Transverse colon (tissue), 4 donors: ENCODE measurements at regions not wholly inside any gene's neighbourhood (a gene's known extent, or its start where the extent isn't known, plus 50 kb on each side); places are given as distances from the start of the nearest gene placed in this dataset.

ENCODE experiments used
- DNase-seq: peaks from one replicate; pipeline ENCODE4 v3.0.0-alpha.2; 2019
- H3K27ac ChIP-seq, 4 donors: fragments of 200-600 bp; sonication (generic); 2 replicates each; pipeline ENCODE4 v1.5.1; 2016 to 2018; ENCODE audit warnings: inconsistent platforms in 4 of 4
- H3K27me3 ChIP-seq: fragments of 200-600 bp; sonication (generic); 2 replicates; pipeline ENCODE4 v1.5.1; 2017; ENCODE audit warnings: inconsistent platforms
- H3K36me3 ChIP-seq, 4 donors: fragments of 200-600 bp; sonication (generic); 2 replicates each; pipeline ENCODE4 v1.5.1; 2017 to 2019; ENCODE audit warnings: inconsistent platforms in 4 of 4
- H3K4me1 ChIP-seq, 4 donors: fragments of 200-600 bp; sonication (generic); 2 replicates each; pipeline ENCODE4 v1.5.1; 2017 to 2020; ENCODE audit warnings: inconsistent platforms in 4 of 4
- H3K4me3 ChIP-seq, 4 donors: fragments of 200-600 bp; sonication (generic); 1 replicate in 1 of 4; 2 replicates in 3 of 4; pipeline versions ENCODE4 v1.5.1 to v1.6.1; 2017 to 2019; ENCODE audit warnings: inconsistent platforms in 4 of 4
- H3K9me3 ChIP-seq, 2 donors: fragments of 200-600 bp; sonication (generic); 2 replicates each; pipeline ENCODE4 v1.5.1; 2017 to 2019; ENCODE audit warnings: inconsistent platforms in 2 of 2
- CTCF ChIP-seq, 5 experiments: fragments of 200-600 bp in 3 of 5; fragments of 450-650 bp in 2 of 5; sonication (generic) in 3 of 5; IDR thresholded peaks; 1 replicate in 2 of 5; 2 replicates in 3 of 5; pipeline ENCODE4 v1.5.1; 2016 to 2017; ENCODE audit warnings: antibody characterized with exemption in 5 of 5, inconsistent platforms in 3 of 5, mild to moderate bottlenecking in 2 of 5, moderate library complexity in 1 of 5
- EP300 ChIP-seq: sonication (generic); formaldehyde crosslinking; IDR thresholded peaks from one replicate; pipeline ENCODE4 v1.6.1; 2017; ENCODE audit warnings: antibody characterized with exemption, low read depth
- POLR2A ChIP-seq: fragments of 450-650 bp; IDR thresholded peaks from one replicate; pipeline ENCODE4 v1.6.1; 2016; ENCODE audit warnings: antibody characterized with exemption, mild to moderate bottlenecking, moderate library complexity
- POLR2AphosphoS5 ChIP-seq, 3 donors: sonication (generic); formaldehyde crosslinking; IDR thresholded peaks; one replicate each; pipeline ENCODE4 v1.6.1; 2016; ENCODE audit warnings: antibody characterized with exemption in 3 of 3
- WGBS, 2 donors: methylation state at CpG; one replicate each; pipeline ENCODE4 v1.1.5; 2018; ENCODE audit warnings: low coverage in 1 of 2; 5-methylcytosine and 5-hydroxymethylcytosine counted together
- in situ Hi-C, 4 donors: fragments of 200-750 bp; cut with MboI; loops; one replicate each; pipeline versions ENCODE4 v1.15.0 to v1.15.1; 2017; ENCODE audit warnings: low sequenced_read_pairs in 3 of 4, low pct_ligation_motif_present in 1 of 4, low pct_unique_long_range_greater_than_20kb in 1 of 4
- intact Hi-C: fragments of 100-400 bp; cut with DNase I; formaldehyde crosslinking; loops from one replicate; pipeline ENCODE4 v1.15.1; 2023; ENCODE audit warnings: low total_unique reads

GRCh38 chr4:108280072-108280471, 111.3 kb upstream of the LEF1 start:
- Histone ChIP-seq H3K4me1 (no peaks in the 10 kb centered on the region), H3K9me3 (no peaks in the 10 kb centered on the region), H3K36me3 (no peaks in the 10 kb centered on the region), H3K27me3 (no peaks in the 10 kb centered on the region), H3K27ac (no peak overlapping the region), H3K4me3 (no peak overlapping the region)
- intact Hi-C loops (no loop called here), in situ Hi-C loops (no loop called here)
- no peak for TF ChIP-seq POLR2AphosphoS5 (IDR thresholded peaks at IDR 0.05)
- TF ChIP-seq EP300: no peak
- no peak for TF ChIP-seq POLR2A
- TF ChIP-seq CTCF (IDR thresholded peaks at IDR 0.05): no peak
- no peak for DNase-seq

GRCh38 chr4:108276690-108277089, 108.0 kb upstream of the LEF1 start:
- no peak for DNase-seq
- in situ Hi-C loops (no loop called here), intact Hi-C loops (no loop called here)
- Histone ChIP-seq H3K4me1 (no peaks in the 10 kb centered on the region), H3K9me3 (no peaks in the 10 kb centered on the region), H3K4me3 (no peak overlapping the region), H3K36me3 (no peaks in the 10 kb centered on the region), H3K27ac (no peak overlapping the region), H3K27me3 (no peaks in the 10 kb centered on the region)
- 70% methylated on average over 3 of the region's 3 CpGs for WGBS, 2 donors
- TF ChIP-seq POLR2AphosphoS5 (IDR thresholded peaks at IDR 0.05): no peak
- TF ChIP-seq POLR2A: no peak
- no peak for TF ChIP-seq EP300

GRCh38 chr4:108272986-108273385, 104.3 kb upstream of the LEF1 start:
- Histone ChIP-seq H3K4me3 (no peak overlapping the region), H3K27ac (no peak overlapping the region), H3K9me3 (no peaks in the 10 kb centered on the region), H3K4me1 (no peaks in the 10 kb centered on the region), H3K36me3 (no peaks in the 10 kb centered on the region), H3K27me3 (no peaks in the 10 kb centered on the region)
- TF ChIP-seq POLR2A (no peak), POLR2AphosphoS5 (IDR thresholded peaks at IDR 0.05) (no peak), EP300 (no peak), CTCF (IDR thresholded peaks at IDR 0.05) (no peak)
- intact Hi-C loops: loop anchor here (5.0 kb wide), 1 partner anchor 424 kb away; no protein-coding TSS in a partner anchor
- DNase-seq: no peak
- in situ Hi-C loops: no loop called here

GRCh38 chr4:108272561-108272960, 103.8 kb upstream of the LEF1 start:
- no peaks in the 10 kb centered on the region for H3K9me3 ChIP-seq
- no peak for TF ChIP-seq CTCF (IDR thresholded peaks at IDR 0.05)
- no peak for TF ChIP-seq EP300
- H3K27me3 ChIP-seq: no peaks in the 10 kb centered on the region
- no peaks in the 10 kb centered on the region for H3K36me3 ChIP-seq
- H3K4me3 ChIP-seq: no peak overlapping the region
- DNase-seq: no peak
- WGBS, 2 donors: 33 to 77% methylated on average over 1 to 2 of the region's 2 CpGs
- in situ Hi-C loops: no loop called here
- intact Hi-C loops: loop anchor here (5.0 kb wide), 1 partner anchor 425 kb away; no protein-coding TSS in a partner anchor
- no peaks in the 10 kb centered on the region for H3K4me1 ChIP-seq
- no peak overlapping the region for H3K27ac ChIP-seq

- intact Hi-C loops (loop anchor here (5.0 kb wide), 1 partner anchor 425 kb away; no protein-coding TSS in a partner anchor), in situ Hi-C loops (no loop called here)
- DNase-seq: no peak
- no peak overlapping the region for H3K27ac ChIP-seq
- TF ChIP-seq CTCF (IDR thresholded peaks at IDR 0.05) (no peak), POLR2A (no peak), EP300 (no peak)
- H3K9me3 ChIP-seq: no peaks in the 10 kb centered on the region
- 76 to 83% methylated on average over 3 of the region's 3 CpGs for WGBS, 2 donors
- H3K4me3 ChIP-seq: no peak overlapping the region
- no peaks in the 10 kb centered on the region for H3K27me3 ChIP-seq
- H3K36me3 ChIP-seq: no peaks in the 10 kb centered on the region
- no peaks in the 10 kb centered on the region for H3K4me1 ChIP-seq
These were observed 103.3 kb upstream of the LEF1 start for GRCh38 chr4:108272046-108272445.
